Neural cell (in vitro differentiated cells): ENCODE measurements at regions not wholly inside any gene's neighbourhood (a gene's known extent, or its start where the extent isn't known, plus 50 kb on each side); places are given as distances from the start of the nearest gene placed in this dataset.

Experiments
- H2AFZ ChIP-seq: fragments of 200-600, 300-800 bp; sonication (generic), shearing (Covaris generic); 2 replicates; pipeline ENCODE4 v1.6.0; 2014; ENCODE audit warnings: low read depth, mild to moderate bottlenecking, antibody characterized with exemption, low read length, moderate library complexity
- H3F3A ChIP-seq: fragments of 200-600 bp; shearing (Covaris generic); 2 replicates; pipeline ENCODE4 v1.6.1; 2016; ENCODE audit warnings: mild to moderate bottlenecking, moderate library complexity, mixed read lengths, antibody characterized with exemption, low read length; ENCODE audit not compliant: insufficient read depth, poor library complexity, severe bottlenecking
- H3K27ac ChIP-seq: fragments of 200-600, 300-800 bp; sonication (generic), shearing (Covaris generic); 2 replicates; pipeline ENCODE4 v1.5.1; 2014; ENCODE audit warnings: mild to moderate bottlenecking, low read length, moderate library complexity
- H3K27me3 ChIP-seq: fragments of 300-800, 200-600 bp; sonication (generic), shearing (Covaris generic); 2 replicates; pipeline ENCODE4 v1.6.0; 2014; ENCODE audit warnings: mild to moderate bottlenecking, low read depth, low read length, moderate library complexity; ENCODE audit not compliant: insufficient read depth
- H3K36me3 ChIP-seq: fragments of 300-800, 200-600 bp; sonication (generic), shearing (Covaris generic); 2 replicates; pipeline ENCODE4 v1.5.1; 2014; ENCODE audit warnings: mild to moderate bottlenecking, antibody characterized with exemption, low read length, moderate library complexity; ENCODE audit not compliant: insufficient read depth
- H3K4me2 ChIP-seq: fragments of 300-800, 200-600 bp; sonication (generic), shearing (Covaris generic); 2 replicates; pipeline ENCODE4 v1.6.0; 2014; ENCODE audit warnings: mild to moderate bottlenecking, low read length
- H3K4me3 ChIP-seq: fragments of 300-800, 200-600 bp; sonication (generic), shearing (Covaris generic); 2 replicates; pipeline ENCODE4 v1.5.1; 2014; ENCODE audit warnings: mild to moderate bottlenecking, low read length, moderate library complexity
- H3K79me2 ChIP-seq: fragments of 200-600 bp; shearing (Covaris generic); replicated peaks from 2 replicates; pipeline ENCODE4 v1.6.0; 2014; ENCODE audit warnings: mild to moderate bottlenecking, low read length, moderate library complexity; ENCODE audit not compliant: insufficient read depth
- H3K9ac ChIP-seq: fragments of 300-800, 200-600 bp; sonication (generic), shearing (Covaris generic); 2 replicates; pipeline ENCODE4 v1.6.1; 2016; ENCODE audit warnings: mild to moderate bottlenecking, low read length, mixed read lengths
- H3K9me2 ChIP-seq: fragments of 200-600 bp; shearing (Covaris generic); 2 replicates; pipeline ENCODE4 v1.6.1; 2016; ENCODE audit warnings: mild to moderate bottlenecking, low read length, mixed read lengths; ENCODE audit not compliant: insufficient read depth
- H3K9me3 ChIP-seq: fragments of 200-600, 300-800 bp; sonication (generic), shearing (Covaris generic); 2 replicates; pipeline ENCODE4 v1.6.1; 2016; ENCODE audit warnings: mild to moderate bottlenecking, mixed run types, low read length, moderate library complexity, mixed read lengths
- H4K20me1 ChIP-seq: fragments of 200-600 bp; shearing (Covaris generic); 2 replicates; pipeline ENCODE4 v1.6.1; 2016; ENCODE audit warnings: mild to moderate bottlenecking, mixed run types; ENCODE audit not compliant: insufficient read depth
- CTCF ChIP-seq: fragments of 450-650 bp; IDR thresholded peaks from 2 replicates; pipeline ENCODE4 v1.5.1; 2014; ENCODE audit warnings: antibody characterized with exemption, mild to moderate bottlenecking, moderate library complexity; ENCODE audit not compliant: poor library complexity, severe bottlenecking
- EP300 ChIP-seq: fragments of 450-650 bp; conservative IDR thresholded peaks from 2 replicates; pipeline ENCODE4 v1.6.1; 2014; ENCODE audit warnings: antibody characterized with exemption, mild to moderate bottlenecking, moderate library complexity; ENCODE audit not compliant: poor library complexity, severe bottlenecking
- EZH2 ChIP-seq: fragments of 200-600, 300-800 bp; shearing (Covaris generic), sonication (generic); IDR thresholded peaks from 2 replicates; pipeline ENCODE4 v1.6.1; 2014; ENCODE audit warnings: antibody characterized with exemption, low read length, borderline replicate concordance, mild to moderate bottlenecking; ENCODE audit not compliant: insufficient read depth, poor library complexity, severe bottlenecking
- MXI1 ChIP-seq: fragments of 450-650 bp; conservative IDR thresholded peaks from 2 replicates; pipeline ENCODE4 v1.6.1; 2014; ENCODE audit warnings: antibody characterized with exemption, mild to moderate bottlenecking; ENCODE audit not compliant: poor library complexity, severe bottlenecking
- POLR2AphosphoS5 ChIP-seq: IDR thresholded peaks from 2 replicates; pipeline ENCODE4 v1.6.1; 2012
- RAD21 ChIP-seq: fragments of 450-650 bp; conservative IDR thresholded peaks from 2 replicates; pipeline ENCODE4 v1.6.1; 2014; ENCODE audit warnings: antibody characterized with exemption, mild to moderate bottlenecking, moderate library complexity
- REST ChIP-seq: IDR thresholded peaks from 2 replicates; pipeline ENCODE4 v1.6.1; 2012; ENCODE audit warnings: borderline replicate concordance
- SMC3 ChIP-seq: fragments of 450-650 bp; conservative IDR thresholded peaks from 2 replicates; pipeline ENCODE4 v1.6.1; 2014; ENCODE audit warnings: antibody characterized with exemption, mild to moderate bottlenecking, moderate library complexity; ENCODE audit not compliant: poor library complexity
- TAF1 ChIP-seq: IDR thresholded peaks from 2 replicates; pipeline ENCODE4 v1.6.1; 2012; ENCODE audit warnings: low read depth

DNA sequence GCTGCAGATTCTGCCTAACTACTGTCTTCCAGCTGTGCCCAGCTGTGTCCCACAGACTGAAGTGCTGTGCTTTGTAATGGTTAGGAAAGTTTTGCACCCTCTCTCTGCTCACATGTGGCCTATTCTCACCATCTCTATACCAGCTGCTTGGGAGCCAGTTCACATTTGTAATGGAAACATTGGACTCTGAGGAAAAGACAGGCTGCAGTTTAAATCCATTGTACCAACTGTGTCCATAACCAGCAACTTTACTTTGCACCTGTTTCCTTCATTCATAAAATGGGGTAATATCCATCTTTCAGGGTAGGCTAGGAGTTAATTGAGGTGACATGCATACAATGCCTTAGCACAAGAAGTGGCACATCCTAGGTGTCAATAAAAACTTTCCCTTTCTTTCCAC, 344.0 kb downstream of the TNS1 start:
- TF ChIP-seq TAF1 (no peak), SMC3 (no peak), EP300 (no peak)
- H3K9me2 ChIP-seq: no peaks in the 10 kb centered on the region

GRCh38 chr2:217657252-217657651, 345.5 kb downstream of the TNS1 start:
- Histone ChIP-seq H3K36me3 (no peaks in the 10 kb centered on the region), H3K27ac (no peak overlapping the region), H3K27me3 (no peaks in the 10 kb centered on the region), H3K4me2 (no peak overlapping the region), H4K20me1 (no peaks in the 10 kb centered on the region), H2AFZ (no peak overlapping the region), H3F3A (no peaks in the 10 kb centered on the region), H3K9me3 (no peaks in the 10 kb centered on the region), H3K9me2 (no peaks in the 10 kb centered on the region), H3K4me3 (no peak overlapping the region), H3K79me2 (no peaks in the 10 kb centered on the region), H3K9ac (no peak overlapping the region)
- TF ChIP-seq CTCF (no peak), REST (no peak), EZH2 (no peak)

More for the DNA sequence above, 344.0 kb downstream of the TNS1 start:
- H3K4me2 ChIP-seq: no peak overlapping the region
- H3K9me3 ChIP-seq: no peaks in the 10 kb centered on the region
- no peaks in the 10 kb centered on the region for H3K36me3 ChIP-seq
- no peak overlapping the region for H3K4me3 ChIP-seq
- no peak overlapping the region for H3K27ac ChIP-seq
- no peak overlapping the region for H2AFZ ChIP-seq
- no peaks in the 10 kb centered on the region for H3K79me2 ChIP-seq
- no peaks in the 10 kb centered on the region for H4K20me1 ChIP-seq
- H3K9ac ChIP-seq: no peak overlapping the region
- H3F3A ChIP-seq: no peaks in the 10 kb centered on the region
- no peaks in the 10 kb centered on the region for H3K27me3 ChIP-seq

DNA sequence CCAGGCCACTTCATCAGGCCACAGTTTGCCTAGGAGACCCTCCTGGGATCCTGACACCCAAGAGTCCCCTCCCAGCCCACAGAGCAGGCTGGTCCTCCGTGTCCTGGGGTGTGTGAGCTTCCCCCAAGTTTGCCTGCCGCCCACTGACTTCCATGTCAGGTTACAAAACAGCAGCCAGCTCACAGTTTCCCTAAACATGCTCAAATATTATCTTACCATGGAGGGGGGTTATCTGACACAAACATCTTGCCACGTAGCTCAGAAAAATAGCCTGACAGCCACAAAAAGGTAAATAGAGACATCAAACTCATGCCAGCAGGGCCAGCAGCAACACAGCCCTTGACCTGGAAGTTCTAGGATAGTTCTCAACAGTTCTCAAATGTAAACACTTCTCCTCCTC, 346.5 kb downstream of the TNS1 start:
- no peaks in the 10 kb centered on the region for H3F3A ChIP-seq

More for the DNA sequence above, 346.5 kb downstream of the TNS1 start:
- H3K36me3 ChIP-seq: no peaks in the 10 kb centered on the region
- H3K79me2 ChIP-seq: no peaks in the 10 kb centered on the region
- H3K4me3 ChIP-seq: no peak overlapping the region
- H3K27ac ChIP-seq: no peak overlapping the region
- TF ChIP-seq EP300 (no peak), REST (no peak), RAD21 (no peak), MXI1 (no peak), CTCF (no peak), EZH2 (no peak), TAF1 (no peak), SMC3 (no peak), POLR2AphosphoS5 (no peak)
- no peaks in the 10 kb centered on the region for H4K20me1 ChIP-seq
- H3K9ac ChIP-seq: no peak overlapping the region
- no peaks in the 10 kb centered on the region for H3K27me3 ChIP-seq
- H3K4me2 ChIP-seq: no peak overlapping the region
- no peaks in the 10 kb centered on the region for H3K9me3 ChIP-seq
- H2AFZ ChIP-seq: no peak overlapping the region
- H3K9me2 ChIP-seq: no peaks in the 10 kb centered on the region
